HFF-Myc (cell line): ENCODE measurements at regions not wholly inside any gene's neighbourhood (a gene's known extent, or its start where the extent isn't known, plus 50 kb on each side); places are given as distances from the start of the nearest gene placed in this dataset.

Experiments
- DNase-seq: peaks from one replicate; pipeline ENCODE4 v3.0.0-alpha.2; 2011; ENCODE audit warnings: low read depth; ENCODE audit errors: extremely low read depth
- H3K4me3 ChIP-seq: replicated peaks from 2 replicates; pipeline ENCODE4 v1.5.1; 2011; ENCODE audit warnings: low read depth, mild to moderate bottlenecking, control low read depth, low read length
- TF ChIP-seq, protein P1 (sequence below): IDR thresholded peaks from 2 replicates; pipeline ENCODE4 v1.5.1; 2012; ENCODE audit warnings: mild to moderate bottlenecking, low read depth, low read length, control low read depth; ENCODE audit errors: missing control alignments

DNA sequence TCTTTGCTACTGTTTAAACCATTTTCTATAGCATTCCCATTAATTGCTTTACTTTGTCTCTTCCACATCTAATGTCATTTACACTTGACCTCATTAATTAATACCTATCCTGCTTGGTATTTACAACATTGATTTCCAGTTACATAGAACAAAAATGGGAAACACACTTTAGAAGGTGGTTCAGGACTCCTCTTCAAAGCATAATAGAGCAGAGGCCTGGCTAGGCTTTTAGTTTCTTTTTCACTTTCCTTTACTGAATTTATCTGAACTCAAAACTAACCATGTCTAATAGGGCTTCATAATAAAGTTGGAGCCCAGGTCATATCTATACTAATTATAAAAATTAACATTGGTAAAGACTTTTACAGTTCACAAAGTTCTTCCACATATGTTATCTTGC lies 648.0 kb upstream of the KIRREL3 start:
- no peak for DNase-seq
- TF ChIP-seq, protein P1, sequence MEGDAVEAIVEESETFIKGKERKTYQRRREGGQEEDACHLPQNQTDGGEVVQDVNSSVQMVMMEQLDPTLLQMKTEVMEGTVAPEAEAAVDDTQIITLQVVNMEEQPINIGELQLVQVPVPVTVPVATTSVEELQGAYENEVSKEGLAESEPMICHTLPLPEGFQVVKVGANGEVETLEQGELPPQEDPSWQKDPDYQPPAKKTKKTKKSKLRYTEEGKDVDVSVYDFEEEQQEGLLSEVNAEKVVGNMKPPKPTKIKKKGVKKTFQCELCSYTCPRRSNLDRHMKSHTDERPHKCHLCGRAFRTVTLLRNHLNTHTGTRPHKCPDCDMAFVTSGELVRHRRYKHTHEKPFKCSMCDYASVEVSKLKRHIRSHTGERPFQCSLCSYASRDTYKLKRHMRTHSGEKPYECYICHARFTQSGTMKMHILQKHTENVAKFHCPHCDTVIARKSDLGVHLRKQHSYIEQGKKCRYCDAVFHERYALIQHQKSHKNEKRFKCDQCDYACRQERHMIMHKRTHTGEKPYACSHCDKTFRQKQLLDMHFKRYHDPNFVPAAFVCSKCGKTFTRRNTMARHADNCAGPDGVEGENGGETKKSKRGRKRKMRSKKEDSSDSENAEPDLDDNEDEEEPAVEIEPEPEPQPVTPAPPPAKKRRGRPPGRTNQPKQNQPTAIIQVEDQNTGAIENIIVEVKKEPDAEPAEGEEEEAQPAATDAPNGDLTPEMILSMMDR, result no peak
- H3K4me3 ChIP-seq, result no peak overlapping the region

- TF ChIP-seq, protein P1, result no peak
- no peak for DNase-seq
- no peak overlapping the region for H3K4me3 ChIP-seq
Observed at GRCh38 chr11:127644366-127644765, 643.8 kb upstream of the KIRREL3 start.

GRCh38 chr11:127643268-127644058 lies 642.9 kb upstream of the KIRREL3 start:
- DNase-seq, result no peak
- TF ChIP-seq, protein P1, result no peak
- no peak overlapping the region for H3K4me3 ChIP-seq

- TF ChIP-seq, protein P1, result no peak
- H3K4me3 ChIP-seq, result no peak overlapping the region
- no peak for DNase-seq
Observed at GRCh38 chr11:127640561-127641451, 640.2 kb upstream of the KIRREL3 start.

DNA sequence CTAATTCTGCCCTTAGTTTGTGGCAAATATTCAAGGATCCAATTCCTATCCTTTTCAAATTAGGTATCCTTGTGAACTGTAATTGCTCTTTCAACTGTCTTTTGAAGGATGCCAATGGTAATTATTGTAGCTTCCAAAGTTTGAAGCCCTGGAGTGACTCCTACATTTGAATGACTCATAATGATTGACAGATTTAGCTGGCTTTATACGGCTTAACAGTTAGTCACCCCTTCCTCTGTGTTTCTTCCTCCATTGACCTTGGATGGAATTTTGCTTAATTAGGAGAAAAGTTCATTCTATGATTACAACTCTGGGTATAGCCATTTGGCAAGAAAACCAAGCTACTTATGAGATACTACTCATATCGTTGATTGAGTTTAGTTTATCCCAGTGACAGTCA lies 639.3 kb upstream of the KIRREL3 start:
- TF ChIP-seq, protein P1, result no peak
- no peak for DNase-seq
- no peak overlapping the region for H3K4me3 ChIP-seq

- no peak overlapping the region for H3K4me3 ChIP-seq
- DNase-seq, result no peak
- TF ChIP-seq, protein P1, result no peak
Observed at GRCh38 chr11:127632976-127633680, 632.6 kb upstream of the KIRREL3 start.
